HG03103 (cell line): ENCODE measurements at regions not wholly inside any gene's neighbourhood (a gene's known extent, or its start where the extent isn't known, plus 50 kb on each side); places are given as distances from the start of the nearest gene placed in this dataset.

Source experiments
- ATAC-seq: cut with Tn5 transposase; IDR thresholded peaks from one replicate; pipeline ENCODE4 v1.9.1; 2021; ENCODE audit warnings: low read depth; ENCODE audit not compliant: unreplicated experiment

- ATAC-seq = no peak
These were observed 486.8 kb upstream of the ANKRD30A start for GRCh38 chr10:36638462-36639155.

GRCh38 chr10:36636879-36637278, 488.5 kb upstream of the ANKRD30A start:
- no peak for ATAC-seq

- no peak for ATAC-seq
These were observed 489.0 kb upstream of the ANKRD30A start for GRCh38 chr10:36636285-36636839.

DNA sequence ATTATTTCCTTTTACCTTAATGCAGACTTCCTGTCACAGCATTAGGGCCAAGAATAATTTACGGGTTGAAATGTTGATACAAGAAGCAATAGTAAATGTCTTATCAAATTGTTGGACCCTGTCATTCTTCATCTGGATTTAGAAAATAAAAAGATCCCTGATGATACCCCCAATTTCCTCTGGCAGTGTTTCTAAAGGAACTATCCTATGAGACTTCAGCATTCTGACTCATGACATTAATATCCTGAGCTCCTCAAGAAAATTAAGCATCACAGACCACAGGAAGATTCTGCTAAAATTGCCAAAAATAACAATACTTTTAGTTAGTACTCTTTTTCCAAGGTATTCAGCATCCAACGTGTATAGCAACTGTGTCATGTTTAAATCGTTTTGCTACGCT, 490.5 kb upstream of the ANKRD30A start:
- ATAC-seq = no peak

DNA sequence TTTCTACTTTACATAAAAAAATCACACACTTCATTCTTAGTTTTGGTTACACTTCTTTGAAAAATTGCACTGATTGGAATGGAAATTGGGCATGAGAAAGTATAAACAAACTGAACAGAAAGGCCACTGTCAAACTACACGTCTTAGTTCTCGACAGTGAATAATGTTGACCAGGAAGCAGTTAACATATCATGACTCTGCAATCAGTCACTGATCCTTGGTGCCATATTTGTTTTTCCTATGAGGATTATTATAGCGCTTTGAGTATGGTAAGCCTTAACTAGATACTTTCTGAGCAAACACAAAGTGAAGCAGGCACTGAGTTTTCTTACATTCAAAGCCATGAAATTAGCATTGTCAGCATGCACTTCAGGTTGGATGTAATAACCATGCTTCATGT, 495.1 kb upstream of the ANKRD30A start:
- no peak for ATAC-seq

DNA sequence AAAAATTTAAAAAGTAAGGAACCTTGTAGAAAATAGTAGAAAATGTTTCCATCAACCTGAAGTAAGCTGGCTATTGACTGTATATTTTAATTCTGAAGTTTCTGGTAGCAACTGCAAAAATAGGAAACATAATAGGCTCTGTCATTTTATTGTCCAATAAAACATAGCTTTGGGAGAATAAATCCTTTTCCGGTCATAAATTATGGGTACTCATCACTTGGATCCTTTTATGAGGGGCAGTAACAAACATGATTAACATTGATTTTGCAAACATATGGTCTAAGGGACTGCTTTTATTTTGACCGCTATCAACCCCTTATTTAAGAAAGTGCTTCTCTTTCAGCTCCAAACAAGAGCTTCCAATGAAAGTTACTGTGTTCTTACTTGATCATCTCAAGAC, 495.9 kb upstream of the ANKRD30A start:
- no peak for ATAC-seq

DNA sequence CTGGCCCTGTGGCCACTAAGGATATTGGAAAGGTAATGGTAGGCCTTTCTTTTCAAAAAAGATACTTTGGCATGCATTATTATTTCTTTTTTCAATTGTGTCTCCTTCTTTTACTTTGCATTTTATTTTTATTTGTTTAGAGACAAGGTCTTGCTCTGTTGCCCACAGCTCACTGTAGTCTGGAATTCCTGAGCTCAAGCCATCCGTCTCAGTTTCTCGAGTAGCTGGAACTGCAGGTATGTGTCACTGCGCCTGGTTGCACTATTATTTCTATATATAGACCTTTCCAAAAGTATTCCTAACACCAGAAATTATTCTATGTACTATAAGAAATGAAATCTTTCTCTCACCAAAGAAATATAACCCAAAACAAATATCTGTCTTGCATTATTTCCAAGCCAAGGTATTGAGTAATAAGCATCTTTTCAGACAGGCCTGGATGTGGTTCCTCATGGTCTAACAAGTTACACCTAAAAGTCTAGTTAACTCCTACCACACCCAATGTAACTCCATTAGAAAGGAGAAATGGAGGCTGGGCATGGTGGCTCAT, 500.8 kb upstream of the ANKRD30A start:
- no peak for ATAC-seq

DNA sequence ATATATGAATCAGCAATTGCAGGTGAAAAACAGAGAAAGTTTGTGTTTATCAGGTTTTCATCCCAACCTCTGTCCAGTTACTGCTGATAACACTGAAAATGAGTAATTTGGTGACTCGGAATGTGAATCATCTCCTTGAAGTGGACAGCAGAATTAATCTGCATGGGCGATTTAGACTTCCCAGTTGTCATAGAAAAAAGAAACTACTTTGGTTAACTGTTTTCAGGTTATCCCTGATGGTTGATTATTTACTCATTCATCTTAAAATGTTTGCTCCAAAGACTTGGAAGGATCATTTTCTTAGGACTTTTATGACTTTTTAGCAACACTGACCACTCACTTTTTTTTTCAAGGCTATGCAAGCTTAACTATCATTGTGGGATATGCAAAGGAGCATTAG, 504.1 kb upstream of the ANKRD30A start:
- no peak for ATAC-seq

GRCh38 chr10:36612436-36612835, 513.0 kb upstream of the ANKRD30A start:
- ATAC-seq = no peak

DNA sequence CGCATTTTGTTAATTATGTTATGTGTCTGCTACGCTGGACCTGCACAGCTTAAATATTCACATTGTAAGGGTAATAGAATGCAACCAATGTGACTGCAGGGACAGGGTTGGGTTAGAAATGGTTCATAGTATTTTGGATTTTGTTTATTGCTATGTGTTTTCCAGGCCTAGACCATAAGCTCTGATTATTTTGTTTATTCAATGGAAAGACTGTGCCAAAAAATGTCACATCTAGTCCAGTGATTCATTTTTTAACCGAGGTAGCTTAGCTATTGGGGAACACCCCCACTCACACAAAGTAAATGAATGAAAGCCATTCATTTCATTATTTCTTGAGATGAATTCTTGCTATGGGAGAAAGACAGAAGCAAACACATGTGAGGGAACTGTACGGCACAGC, 516.5 kb upstream of the ANKRD30A start:
- no peak for ATAC-seq

DNA sequence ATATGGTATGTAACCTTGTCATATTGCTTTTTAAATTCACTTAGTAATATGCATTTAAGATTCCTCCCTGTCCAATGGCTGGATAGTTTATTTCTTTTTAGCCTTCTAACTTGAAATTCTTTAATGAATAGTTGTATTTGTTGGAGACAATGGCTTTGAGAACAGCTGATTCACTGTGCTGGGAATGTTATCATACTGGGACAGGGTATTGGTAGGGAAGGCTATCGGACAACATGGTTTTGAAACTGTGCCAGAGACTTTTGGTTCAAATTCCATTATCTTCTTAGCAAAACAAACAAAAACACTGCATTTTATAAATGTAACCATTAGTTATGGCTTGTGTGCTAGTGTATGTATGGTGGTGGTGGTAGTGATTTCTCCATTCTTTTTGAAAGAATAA, 517.1 kb upstream of the ANKRD30A start:
- no peak for ATAC-seq

DNA sequence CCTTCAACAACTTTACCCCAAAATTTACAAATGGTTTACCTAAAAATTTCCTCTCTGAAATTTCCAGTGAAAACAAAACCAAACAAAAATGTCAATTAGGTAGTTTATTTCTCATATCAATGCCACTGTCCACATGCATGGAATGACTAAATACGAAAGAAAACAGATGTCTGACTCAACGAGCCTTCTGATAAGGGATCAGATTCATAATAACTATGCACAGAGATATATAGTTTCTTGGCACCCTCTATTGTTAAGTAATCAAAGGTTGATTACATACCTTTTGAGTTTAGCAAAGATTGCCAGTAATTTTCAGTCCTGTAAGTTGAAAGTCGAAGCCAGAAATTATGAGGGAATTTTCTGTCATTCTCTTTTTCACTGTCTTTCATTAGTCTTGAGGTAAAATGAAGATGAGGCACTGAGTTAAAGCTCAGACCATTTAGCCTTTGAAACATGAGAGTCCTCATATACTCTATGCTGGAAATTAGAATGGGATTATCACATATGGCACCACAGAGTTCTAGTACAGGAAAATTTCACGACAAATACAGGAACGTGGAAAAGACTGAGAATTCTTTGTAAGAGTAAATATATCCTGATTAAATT, 519.1 kb upstream of the ANKRD30A start:
- no peak for ATAC-seq

GRCh38 chr10:36604316-36604715, 521.1 kb upstream of the ANKRD30A start:
- no peak for ATAC-seq

GRCh38 chr10:36603688-36604087, 521.7 kb upstream of the ANKRD30A start:
- no peak for ATAC-seq

DNA sequence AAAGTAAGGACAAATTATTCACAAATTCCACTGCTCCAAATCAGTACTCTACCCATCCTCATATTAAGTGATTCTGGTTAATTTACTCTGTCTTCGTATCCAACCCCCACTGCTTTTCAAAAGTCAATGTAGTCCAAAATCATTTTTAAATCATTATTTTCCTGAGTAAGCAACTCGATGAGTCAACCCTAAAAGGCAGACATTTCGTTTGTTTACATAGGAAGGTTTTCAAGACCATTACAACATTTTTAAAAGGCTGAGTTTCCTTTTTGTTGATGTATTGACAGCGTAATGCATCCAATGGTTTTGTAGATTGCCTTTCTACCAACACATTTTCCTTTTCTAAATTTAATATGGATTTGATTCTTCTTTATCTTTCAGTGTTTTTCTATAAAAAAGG, 523.0 kb upstream of the ANKRD30A start:
- ATAC-seq = no peak

DNA sequence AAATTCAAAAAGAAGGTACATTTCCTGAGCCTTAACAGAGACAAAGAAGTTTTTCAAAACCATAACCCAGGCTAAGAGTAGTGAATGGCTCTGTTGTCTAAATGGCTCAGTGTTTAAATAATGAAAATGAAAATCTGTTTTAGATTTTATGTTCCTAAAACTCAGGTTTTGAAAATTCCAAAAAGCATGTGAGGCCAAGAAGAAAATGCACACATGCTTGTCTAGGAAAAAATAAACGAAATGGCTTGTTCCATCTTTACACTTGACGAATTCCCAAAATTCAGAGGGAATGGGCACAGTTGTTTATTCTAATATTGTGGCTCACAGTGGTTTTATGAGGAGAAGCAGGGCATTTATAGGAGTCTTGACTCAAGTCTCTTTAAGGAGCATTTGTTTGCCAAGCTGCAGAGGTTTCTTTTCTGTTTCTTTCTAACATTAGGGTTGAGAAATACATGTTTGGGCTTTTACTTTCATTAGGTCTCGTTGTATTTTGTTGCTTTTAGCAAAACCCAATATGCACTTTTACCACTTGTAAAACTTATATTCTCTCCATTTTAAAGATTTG, 527.6 kb upstream of the ANKRD30A start:
- ATAC-seq = no peak

- no peak for ATAC-seq
These were observed 532.4 kb upstream of the ANKRD30A start for GRCh38 chr10:36592964-36593363.

DNA sequence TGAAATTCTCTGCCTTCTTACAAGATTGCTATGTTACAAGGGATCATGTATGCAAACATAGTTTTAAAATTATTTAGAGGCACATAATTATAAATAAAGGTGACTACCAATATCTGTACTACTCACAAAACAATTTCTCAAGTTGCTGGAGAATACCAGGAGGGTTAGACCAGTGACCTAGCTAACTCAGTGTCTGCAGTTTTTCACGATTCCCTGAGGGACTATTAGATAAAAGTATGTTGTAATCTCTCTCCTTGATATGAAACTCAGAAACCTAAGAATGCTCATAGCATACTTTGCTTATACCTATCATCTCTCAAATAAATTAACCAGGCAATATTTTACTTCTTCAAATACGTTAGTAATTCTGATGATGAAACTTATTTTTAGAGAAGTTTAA, 534.0 kb upstream of the ANKRD30A start:
- no peak for ATAC-seq

DNA sequence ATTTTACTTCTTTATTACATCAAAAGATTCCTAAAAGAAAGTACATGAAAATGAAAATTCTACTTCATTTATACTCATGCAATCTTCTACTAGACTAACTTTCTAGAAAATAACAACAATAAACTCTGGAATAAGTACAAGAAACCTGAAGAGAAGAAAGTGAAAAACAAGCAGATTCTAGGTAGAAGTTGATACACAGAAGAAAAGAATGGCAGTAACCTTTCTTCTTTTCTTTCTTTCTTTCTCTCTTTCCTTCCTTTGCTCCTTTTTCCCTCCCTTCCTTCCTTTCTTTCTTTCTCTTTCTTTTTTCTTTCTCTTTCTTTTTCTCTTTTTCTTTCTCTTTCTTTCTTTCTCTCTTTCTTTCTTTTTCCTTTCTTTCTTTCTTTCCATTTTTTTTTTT, 541.7 kb upstream of the ANKRD30A start:
- no peak for ATAC-seq

- no peak for ATAC-seq
These were observed 544.2 kb upstream of the ANKRD30A start for GRCh38 chr10:36581237-36581636.

DNA sequence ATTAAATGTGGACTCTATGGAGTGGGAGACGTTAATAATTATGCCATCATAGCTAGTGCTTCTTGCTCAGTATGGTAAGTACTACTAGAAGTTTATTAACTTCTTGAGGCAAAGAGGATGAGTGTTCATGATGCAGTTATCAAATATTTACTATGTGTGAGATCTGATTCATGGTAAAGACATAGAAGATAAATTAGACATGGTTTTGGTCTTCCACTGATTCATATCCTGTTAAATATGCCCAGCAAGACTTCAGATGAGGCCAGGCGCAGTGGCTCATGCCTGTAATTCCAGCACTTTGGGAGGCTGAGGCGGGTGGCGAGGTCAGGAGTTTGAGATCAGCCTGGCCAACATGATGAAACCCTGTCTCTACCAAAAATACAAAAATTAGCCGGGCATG, 547.1 kb upstream of the ANKRD30A start:
- no peak for ATAC-seq

GRCh38 chr10:36577126-36577525, 548.3 kb upstream of the ANKRD30A start:
- no peak for ATAC-seq
